Hematopoietic multipotent progenitor cell (in vitro differentiated cells): ENCODE measurements at regions not wholly inside any gene's neighbourhood (a gene's known extent, or its start where the extent isn't known, plus 50 kb on each side); places are given as distances from the start of the nearest gene placed in this dataset.

Experiments
- DNase-seq, 3 donors: peaks; one replicate each; pipeline ENCODE4 v3.0.0-alpha.2; 2011 to 2015; ENCODE audit warnings: low read depth in 2 of 3, low spot score in 2 of 3

DNA sequence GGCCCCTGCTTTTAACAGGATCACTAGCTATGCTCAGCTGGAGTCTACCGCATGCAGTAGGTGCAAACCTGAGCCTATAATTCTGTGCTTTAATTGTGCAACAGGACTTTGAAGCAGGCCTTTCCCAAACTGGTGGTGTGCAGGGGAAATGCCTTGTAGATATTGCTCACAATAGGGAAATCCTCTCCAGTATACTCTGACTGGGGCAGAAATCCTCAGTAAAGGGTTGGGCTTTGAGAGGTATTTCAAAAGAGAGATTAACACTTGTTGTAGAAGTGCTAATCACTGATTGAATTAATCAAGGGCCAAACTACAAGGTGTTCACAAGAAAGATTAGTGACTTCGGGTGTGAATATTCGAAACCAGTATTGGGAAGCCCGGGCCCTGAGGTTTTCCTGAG lies 58.5 kb upstream of the EXOC6 start:
- DNase-seq, result no peak

DNA sequence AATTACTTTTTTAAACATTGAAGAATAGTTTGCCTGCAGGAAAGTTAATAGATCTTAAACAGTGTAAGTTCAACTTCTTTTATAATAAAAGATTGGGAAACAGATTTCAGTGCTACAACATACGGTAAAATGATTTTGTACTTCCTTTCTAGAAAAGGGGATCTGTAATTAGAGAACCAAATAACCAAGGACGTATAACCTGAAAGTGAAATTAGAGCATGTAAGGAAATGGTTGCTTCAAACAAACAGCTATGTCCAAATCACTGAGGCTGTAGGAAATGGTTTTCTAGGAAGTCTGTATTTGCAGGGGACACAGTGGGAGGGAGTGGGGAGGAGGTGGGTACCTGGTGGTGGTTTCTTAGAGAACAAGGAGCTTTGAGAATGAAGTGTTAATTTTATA lies 57.9 kb upstream of the EXOC6 start:
- peak in 1 of 3 donors; percentile 51 for DNase-seq

DNA sequence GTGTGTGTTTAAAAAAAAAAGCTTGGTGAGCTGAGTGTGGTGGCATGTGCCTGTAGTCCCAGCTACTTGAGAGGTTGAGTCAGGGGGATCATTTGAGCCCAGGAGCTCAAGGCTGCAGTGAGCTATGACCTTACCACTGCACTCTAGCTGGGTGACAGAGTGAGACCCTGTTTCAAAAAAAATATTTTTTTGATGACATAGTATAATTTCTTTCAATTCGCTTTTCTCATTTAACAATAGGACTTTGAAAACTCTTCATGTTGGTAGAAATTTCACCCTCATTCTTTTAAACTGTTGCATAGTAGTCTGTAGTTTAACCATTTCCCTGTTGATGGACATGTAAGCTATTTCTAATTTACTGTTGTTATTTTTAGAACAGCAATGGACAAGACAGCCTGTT lies 55.7 kb upstream of the EXOC6 start:
- no peak for DNase-seq
